PC-3 (cell line): ENCODE measurements at regions not wholly inside any gene's neighbourhood (a gene's known extent, or its start where the extent isn't known, plus 50 kb on each side); places are given as distances from the start of the nearest gene placed in this dataset.

Source experiments
- ATAC-seq: fragments of 200-7000 bp; cut with Tn5 transposase; 2 replicates; pipeline ENCODE4 v1.9.1; 2020; ENCODE audit warnings: mild to moderate bottlenecking, moderate library complexity
- BruUV-seq: library from RNA; stranded (reverse); fragments of 400-500 nt; replicated peaks from 2 replicates; lab custom pipeline; 2021; lab: Mats Ljungman, UMichigan
- CTCF ChIA-PET: fragments of 300-600 bp; sonication (Branson Sonifier 250); formaldehyde crosslinking; loops from one replicate; lab custom pipeline; 2022; ENCODE audit warnings: antibody characterized with exemption; lab: Charles Lee
- POLR2A ChIA-PET: fragments of 300-600 bp; sonication (Branson Sonifier 250); formaldehyde crosslinking; loops from one replicate; lab custom pipeline; 2022; ENCODE audit warnings: antibody characterized with exemption; ENCODE audit not compliant: unreplicated experiment; lab: Charles Lee
- DNase-seq: peaks from one replicate; pipeline ENCODE4 v3.0.0-alpha.2; 2015
- H2AFZ ChIP-seq: fragments of 300-600 bp; sonication (generic); 2 replicates; pipeline ENCODE4 v1.6.0; 2016; ENCODE audit warnings: antibody characterized with exemption, low read length
- H3F3A ChIP-seq: fragments of 300-600 bp; sonication (generic); one replicate; pipeline ENCODE4 v1.6.0; 2017; ENCODE audit warnings: antibody characterized with exemption, low read length, control low read depth, mild to moderate bottlenecking; ENCODE audit not compliant: unreplicated experiment
- H3K27ac ChIP-seq: fragments of 300-600 bp; sonication (generic); 2 replicates; pipeline ENCODE4 v1.5.1; 2016; ENCODE audit warnings: mild to moderate bottlenecking, low read length
- H3K27me3 ChIP-seq: fragments of 300-600 bp; sonication (generic); 2 replicates; pipeline ENCODE4 v1.6.1; 2016; ENCODE audit warnings: low read length, mixed read lengths
- H3K36me3 ChIP-seq: fragments of 300-600 bp; sonication (generic); 2 replicates; pipeline ENCODE4 v1.6.1; 2016; ENCODE audit warnings: low read depth, mixed run types, low read length, mixed read lengths
- H3K4me1 ChIP-seq: fragments of 300-600 bp; sonication (generic); 2 replicates; pipeline ENCODE4 v1.5.1; 2016; ENCODE audit warnings: low read length; ENCODE audit not compliant: insufficient read depth
- H3K4me2 ChIP-seq: fragments of 300-600 bp; sonication (generic); 2 replicates; pipeline ENCODE4 v1.6.0; 2016; ENCODE audit warnings: low read length
- H3K4me3 ChIP-seq: fragments of 300-600 bp; sonication (generic); 2 replicates; pipeline ENCODE4 v1.5.1; 2016; ENCODE audit warnings: mild to moderate bottlenecking, low read length, mixed read lengths
- H3K79me2 ChIP-seq: fragments of 300-600 bp; sonication (generic); 2 replicates; pipeline ENCODE4 v1.6.1; 2017; ENCODE audit warnings: low read length, mixed read lengths
- H3K9ac ChIP-seq: fragments of 300-600 bp; sonication (generic); 2 replicates; pipeline ENCODE4 v1.6.0; 2016; ENCODE audit warnings: mild to moderate bottlenecking, low read length
- H3K9me2 ChIP-seq: fragments of 300-600 bp; sonication (generic); replicated peaks from 2 replicates; pipeline ENCODE4 v1.6.1; 2016; ENCODE audit warnings: mixed run types, low read length, mixed read lengths
- H3K9me3 ChIP-seq: fragments of 300-600 bp; sonication (generic); 2 replicates; pipeline ENCODE4 v1.6.1; 2016; ENCODE audit warnings: low read length, mixed read lengths
- H4K20me1 ChIP-seq: fragments of 300-600 bp; sonication (generic); 2 replicates; pipeline ENCODE4 v1.6.1; 2016; ENCODE audit warnings: low read length, mixed read lengths
- CTCF ChIP-seq: fragments of 300-600 bp; sonication (generic); conservative IDR thresholded peaks from 2 replicates; pipeline ENCODE4 v1.5.1; 2017; ENCODE audit warnings: antibody characterized with exemption, low read depth, mild to moderate bottlenecking, low read length
- EZH2 ChIP-seq: fragments of 300-600 bp; sonication (generic); IDR thresholded peaks from one replicate; pipeline ENCODE4 v1.6.1; 2017; ENCODE audit warnings: antibody characterized with exemption, mild to moderate bottlenecking, low read length; ENCODE audit not compliant: unreplicated experiment
- EZH2phosphoT487 ChIP-seq: fragments of 300-600 bp; sonication (generic); IDR thresholded peaks from 2 replicates; pipeline ENCODE4 v1.6.1; 2018; ENCODE audit warnings: mild to moderate bottlenecking, antibody characterized with exemption, low read length, borderline replicate concordance
- intact Hi-C: fragments of 100-400 bp; cut with micrococcal nuclease; formaldehyde crosslinking; loops from 2 replicates; pipeline ENCODE4 v1.9.0; 2023

- H3K9ac ChIP-seq: no peak overlapping the region
- BruUV-seq: no TSS peak
- H3K36me3 ChIP-seq: no peaks in the 10 kb centered on the region
- 0 out of 2 replicates have a peak, but pooled peaks cover 3% of the 10 kb centered on the region for H3K9me3 ChIP-seq
- no peak overlapping the region for H3K27ac ChIP-seq
- H3K27me3 ChIP-seq: no peaks in the 10 kb centered on the region
- ChIA-PET CTCF (no interaction called here), POLR2A (no interaction called here)
- no peak overlapping the region for H2AFZ ChIP-seq
- H4K20me1 ChIP-seq: no peaks in the 10 kb centered on the region
- no peaks in the 10 kb centered on the region for H3K79me2 ChIP-seq
- no peaks in the 10 kb centered on the region for H3K9me2 ChIP-seq
- no peak for TF ChIP-seq EZH2
- TF ChIP-seq EZH2phosphoT487: no peak
- no peak for TF ChIP-seq CTCF
- ATAC-seq (peak; percentile 55), DNase-seq (no peak)
- no peak overlapping the region for H3K4me3 ChIP-seq
- H3K4me1 ChIP-seq: no peaks in the 10 kb centered on the region
- H3F3A ChIP-seq: no peaks in the 10 kb centered on the region
- intact Hi-C loops: no loop called here
- H3K4me2 ChIP-seq: no peak overlapping the region
Observed at GRCh38 chr6:23601811-23602345, 524.1 kb upstream of the NRSN1 start.

GRCh38 chr6:23608931-23609435 lies 517.0 kb upstream of the NRSN1 start:
- no peak overlapping the region for H2AFZ ChIP-seq
- CTCF ChIA-PET: no interaction called here
- H3K9me2 ChIP-seq: no peaks in the 10 kb centered on the region
- DNase-seq: no peak
- no peaks in the 10 kb centered on the region for H3K36me3 ChIP-seq
- H3K4me3 ChIP-seq: no peak overlapping the region
- no peaks in the 10 kb centered on the region for H4K20me1 ChIP-seq
- H3K79me2 ChIP-seq: no peaks in the 10 kb centered on the region
- ATAC-seq: no peak
- no TSS peak for BruUV-seq
- intact Hi-C loops: no loop called here
- no peaks in the 10 kb centered on the region for H3K4me1 ChIP-seq
- no peak overlapping the region for H3K9ac ChIP-seq
- POLR2A ChIA-PET: no interaction called here
- no peak overlapping the region for H3K27ac ChIP-seq
- TF ChIP-seq EZH2phosphoT487: no peak
- no peak for TF ChIP-seq CTCF
- no peak for TF ChIP-seq EZH2
- peaks cover 35% of the 10 kb centered on the region for H3K27me3 ChIP-seq
- H3F3A ChIP-seq: no peaks in the 10 kb centered on the region
- H3K4me2 ChIP-seq: no peak overlapping the region
- H3K9me3 ChIP-seq: 0 out of 2 replicates have a peak, but pooled peaks cover 3% of the 10 kb centered on the region

- POLR2A ChIA-PET: no interaction called here
- CTCF ChIA-PET: no interaction called here
- no peaks in the 10 kb centered on the region for H3K4me1 ChIP-seq
- H3K79me2 ChIP-seq: no peaks in the 10 kb centered on the region
- H3K4me3 ChIP-seq: no peak overlapping the region
- H3K4me2 ChIP-seq: no peak overlapping the region
- H3K9me3 ChIP-seq: no peaks in the 10 kb centered on the region
- H3K27me3 ChIP-seq: peaks cover 44% of the 10 kb centered on the region
- no peaks in the 10 kb centered on the region for H4K20me1 ChIP-seq
- no peaks in the 10 kb centered on the region for H3K36me3 ChIP-seq
- ATAC-seq: no peak
- no peaks in the 10 kb centered on the region for H3K9me2 ChIP-seq
- no peak overlapping the region for H2AFZ ChIP-seq
- no peak for TF ChIP-seq EZH2phosphoT487
- BruUV-seq: no TSS peak
- H3K9ac ChIP-seq: no peak overlapping the region
- H3K27ac ChIP-seq: no peak overlapping the region
- intact Hi-C loops: no loop called here
- DNase-seq: no peak
- no peaks in the 10 kb centered on the region for H3F3A ChIP-seq
Observed at GRCh38 chr6:23611776-23612381, 514.1 kb upstream of the NRSN1 start.
